HG03175 (cell line): ENCODE measurements at regions not wholly inside any gene's neighbourhood (a gene's known extent, or its start where the extent isn't known, plus 50 kb on each side); places are given as distances from the start of the nearest gene placed in this dataset.

ENCODE experiments used
- ATAC-seq: cut with Tn5 transposase; IDR thresholded peaks from one replicate; pipeline ENCODE4 v1.9.1; 2021; ENCODE audit warnings: mild to moderate bottlenecking, moderate library complexity; ENCODE audit not compliant: unreplicated experiment

GRCh38 chr2:118477111-118477862 is 370.2 kb downstream of the EN1 start:
- no peak for ATAC-seq

GRCh38 chr2:118475622-118476205 is 371.7 kb downstream of the EN1 start:
- no peak for ATAC-seq

- no peak for ATAC-seq
Observed at GRCh38 chr2:118474541-118474920, 372.9 kb downstream of the EN1 start.

GRCh38 chr2:118473846-118474540 is 373.5 kb downstream of the EN1 start:
- no peak for ATAC-seq

GRCh38 chr2:118473241-118473640 is 374.2 kb downstream of the EN1 start:
- no peak for ATAC-seq

- no peak for ATAC-seq
Observed at GRCh38 chr2:118470297-118470696, 377.2 kb downstream of the EN1 start.

- no peak for ATAC-seq
Observed at GRCh38 chr2:118469103-118469502, 378.3 kb downstream of the EN1 start.

- ATAC-seq, result no peak
Observed at GRCh38 chr2:118464546-118465265, 376.4 kb downstream of the INSIG2 start.

GRCh38 chr2:118464046-118464445 is 375.8 kb downstream of the INSIG2 start:
- ATAC-seq, result no peak

GRCh38 chr2:118460425-118460824 is 372.2 kb downstream of the INSIG2 start:
- no peak for ATAC-seq

GRCh38 chr2:118459426-118459825 is 371.2 kb downstream of the INSIG2 start:
- no peak for ATAC-seq

- ATAC-seq, result no peak
Observed at GRCh38 chr2:118457951-118458350, 369.7 kb downstream of the INSIG2 start.

- ATAC-seq, result no peak
Observed at GRCh38 chr2:118449401-118449800, 361.1 kb downstream of the INSIG2 start.

- no peak for ATAC-seq
Observed at GRCh38 chr2:118443596-118443995, 355.3 kb downstream of the INSIG2 start.

GRCh38 chr2:118442996-118443553 is 354.8 kb downstream of the INSIG2 start:
- no peak for ATAC-seq

GRCh38 chr2:118442046-118442445 is 353.8 kb downstream of the INSIG2 start:
- ATAC-seq, result no peak

GRCh38 chr2:118440404-118441098 is 352.3 kb downstream of the INSIG2 start:
- ATAC-seq, result no peak

GRCh38 chr2:118437501-118437900 is 349.2 kb downstream of the INSIG2 start:
- ATAC-seq, result no peak

GRCh38 chr2:118431997-118432396 is 343.7 kb downstream of the INSIG2 start:
- no peak for ATAC-seq

GRCh38 chr2:118431586-118431985 is 343.3 kb downstream of the INSIG2 start:
- ATAC-seq, result no peak

- ATAC-seq, result no peak
Observed at GRCh38 chr2:118431165-118431517, 342.9 kb downstream of the INSIG2 start.
